AG09319 (cell line): ENCODE measurements at regions not wholly inside any gene's neighbourhood (a gene's known extent, or its start where the extent isn't known, plus 50 kb on each side); places are given as distances from the start of the nearest gene placed in this dataset.

Experiments
- DNase-seq: peaks from one replicate; pipeline ENCODE4 v3.0.0-alpha.2; 2010; ENCODE audit warnings: low read depth; ENCODE audit errors: extremely low read depth
- TF ChIP-seq, protein P1 (sequence below): IDR thresholded peaks from 2 replicates; pipeline ENCODE4 v1.5.1; 2011; ENCODE audit warnings: low read depth, mild to moderate bottlenecking, inconsistent platforms, low read length, moderate library complexity

DNA sequence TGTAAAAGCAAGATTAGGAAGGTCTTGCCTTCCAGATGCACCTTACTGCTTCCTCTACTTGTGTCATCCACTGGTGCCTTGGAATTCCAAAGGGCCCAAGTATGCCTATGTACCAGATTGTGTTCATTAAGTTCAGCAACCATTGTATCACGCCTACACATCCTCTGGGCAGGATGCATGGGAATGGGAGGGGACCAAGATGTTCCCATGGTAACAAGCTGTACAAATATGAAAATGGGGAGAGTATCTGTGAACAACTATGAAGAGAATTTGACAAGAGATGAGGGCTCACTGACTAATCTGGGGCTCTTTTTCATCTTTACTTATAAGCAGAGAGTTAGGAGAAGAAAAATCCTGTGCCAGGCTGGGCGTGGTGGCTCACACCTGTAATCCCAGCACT, 137.8 kb upstream of the MAP1B start:
- TF ChIP-seq, protein P1, sequence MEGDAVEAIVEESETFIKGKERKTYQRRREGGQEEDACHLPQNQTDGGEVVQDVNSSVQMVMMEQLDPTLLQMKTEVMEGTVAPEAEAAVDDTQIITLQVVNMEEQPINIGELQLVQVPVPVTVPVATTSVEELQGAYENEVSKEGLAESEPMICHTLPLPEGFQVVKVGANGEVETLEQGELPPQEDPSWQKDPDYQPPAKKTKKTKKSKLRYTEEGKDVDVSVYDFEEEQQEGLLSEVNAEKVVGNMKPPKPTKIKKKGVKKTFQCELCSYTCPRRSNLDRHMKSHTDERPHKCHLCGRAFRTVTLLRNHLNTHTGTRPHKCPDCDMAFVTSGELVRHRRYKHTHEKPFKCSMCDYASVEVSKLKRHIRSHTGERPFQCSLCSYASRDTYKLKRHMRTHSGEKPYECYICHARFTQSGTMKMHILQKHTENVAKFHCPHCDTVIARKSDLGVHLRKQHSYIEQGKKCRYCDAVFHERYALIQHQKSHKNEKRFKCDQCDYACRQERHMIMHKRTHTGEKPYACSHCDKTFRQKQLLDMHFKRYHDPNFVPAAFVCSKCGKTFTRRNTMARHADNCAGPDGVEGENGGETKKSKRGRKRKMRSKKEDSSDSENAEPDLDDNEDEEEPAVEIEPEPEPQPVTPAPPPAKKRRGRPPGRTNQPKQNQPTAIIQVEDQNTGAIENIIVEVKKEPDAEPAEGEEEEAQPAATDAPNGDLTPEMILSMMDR = no peak
- no peak for DNase-seq

DNA sequence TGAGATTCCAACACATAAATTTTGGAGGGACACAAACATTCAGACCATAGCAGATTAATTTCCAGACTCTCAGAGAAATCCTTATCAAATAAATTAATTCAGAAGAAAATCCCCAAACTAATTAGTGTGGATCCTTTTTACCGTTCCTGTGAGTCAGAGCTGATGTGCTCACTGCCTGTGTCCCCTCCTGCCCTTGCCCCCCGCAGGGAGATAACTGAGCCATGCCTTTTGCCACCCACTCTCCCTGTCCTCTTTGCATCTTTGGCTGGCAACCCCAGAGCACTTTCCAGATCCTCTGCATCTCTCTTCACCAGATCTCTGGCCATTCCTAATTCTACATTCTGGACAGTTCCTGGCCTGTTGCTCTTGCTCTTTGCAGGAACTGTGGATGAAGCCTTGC, 135.4 kb upstream of the MAP1B start:
- DNase-seq = no peak
- TF ChIP-seq, protein P1 = no peak

DNA sequence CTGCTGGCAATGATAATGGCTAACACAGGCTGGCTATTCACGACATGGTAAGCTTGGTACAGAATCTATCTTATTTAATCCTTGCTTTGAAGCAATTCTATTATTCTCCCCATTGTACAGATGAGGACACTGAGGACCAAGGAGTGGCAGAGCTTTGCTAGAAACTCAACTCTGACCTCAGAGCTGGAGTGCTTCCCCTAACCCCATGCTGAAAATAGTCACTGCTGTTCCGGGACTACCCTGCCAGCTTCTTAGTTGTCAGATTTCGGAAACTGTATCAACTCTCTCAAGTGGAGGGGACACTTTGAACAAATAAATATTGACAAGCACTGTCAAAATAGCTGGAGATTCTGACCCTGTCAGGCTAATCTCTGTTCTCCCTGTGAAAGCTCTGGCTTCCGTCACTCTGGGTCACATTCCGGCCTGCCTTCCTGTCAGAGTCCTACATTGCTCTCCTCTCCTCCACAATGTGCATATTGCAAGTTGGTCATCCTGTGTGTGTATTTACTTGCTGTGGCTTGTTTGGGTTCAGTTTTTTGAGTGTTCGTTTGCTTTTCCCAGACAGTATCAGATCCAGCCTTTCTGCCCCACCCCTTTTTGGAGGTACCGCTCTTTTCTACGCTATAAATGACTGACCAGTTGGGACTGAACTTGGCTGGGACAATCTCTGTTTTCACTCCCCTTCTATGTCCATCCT, 134.3 kb upstream of the MAP1B start:
- TF ChIP-seq, protein P1 = no peak
- no peak for DNase-seq

DNA sequence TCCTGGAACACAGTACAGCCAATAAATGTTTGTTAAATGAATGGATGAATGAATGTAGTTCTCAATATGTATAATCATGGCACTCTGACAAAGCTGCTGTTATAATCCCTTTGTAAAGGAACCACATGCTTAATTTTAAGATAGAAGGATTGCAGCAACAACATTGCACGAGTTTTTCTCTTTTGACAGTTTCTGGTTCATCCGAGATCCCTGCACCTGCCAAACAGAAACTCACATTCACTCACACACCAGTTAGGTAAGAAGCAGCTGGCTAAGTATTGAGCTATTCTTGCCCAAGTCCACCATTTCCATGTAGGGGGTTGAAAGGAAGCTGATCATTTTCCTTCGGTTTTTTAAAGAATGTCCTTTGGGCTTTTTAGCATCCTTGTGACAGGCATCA, 133.7 kb upstream of the MAP1B start:
- TF ChIP-seq, protein P1 = no peak
- DNase-seq = no peak

DNA sequence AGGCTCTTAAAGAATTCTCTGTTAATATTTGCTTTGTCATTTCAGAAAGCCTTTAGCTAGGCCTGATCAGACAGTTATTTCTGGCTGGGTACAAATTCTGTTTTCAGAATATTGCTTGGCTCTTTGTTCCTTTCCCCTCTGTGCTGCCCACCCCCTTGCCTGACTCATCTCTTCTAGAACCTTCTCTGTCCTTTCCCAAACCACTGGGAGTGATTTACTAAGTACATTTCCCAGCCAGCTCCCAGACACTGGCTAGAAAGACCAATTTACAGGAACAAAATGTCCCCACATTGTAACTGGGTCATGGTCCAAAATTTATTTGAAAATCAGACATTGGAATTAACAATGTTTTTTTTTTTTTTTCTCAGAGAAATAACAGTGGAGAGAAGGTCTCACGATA, 133.1 kb upstream of the MAP1B start:
- no peak for DNase-seq
- TF ChIP-seq, protein P1 = no peak

DNA sequence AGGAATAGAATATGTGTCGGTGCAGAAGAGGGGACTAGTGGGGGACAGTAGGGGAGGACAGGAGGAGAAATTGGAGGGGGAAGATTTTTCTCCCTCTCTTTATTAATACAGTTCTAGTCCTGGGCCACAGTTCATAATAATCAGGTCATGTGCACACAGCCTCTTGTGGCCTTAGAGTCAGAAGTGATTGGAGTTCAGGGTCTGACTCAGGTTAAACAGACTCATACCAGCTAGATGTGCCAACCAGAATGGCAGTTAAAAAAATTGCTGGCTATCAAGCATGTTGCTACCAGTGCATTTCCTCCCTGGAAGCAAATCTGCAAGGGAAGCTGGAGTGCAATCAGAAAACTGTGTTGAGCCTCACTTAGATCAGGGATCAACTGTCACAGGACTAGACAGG, 132.7 kb upstream of the MAP1B start:
- TF ChIP-seq, protein P1 = no peak
- DNase-seq = no peak

DNA sequence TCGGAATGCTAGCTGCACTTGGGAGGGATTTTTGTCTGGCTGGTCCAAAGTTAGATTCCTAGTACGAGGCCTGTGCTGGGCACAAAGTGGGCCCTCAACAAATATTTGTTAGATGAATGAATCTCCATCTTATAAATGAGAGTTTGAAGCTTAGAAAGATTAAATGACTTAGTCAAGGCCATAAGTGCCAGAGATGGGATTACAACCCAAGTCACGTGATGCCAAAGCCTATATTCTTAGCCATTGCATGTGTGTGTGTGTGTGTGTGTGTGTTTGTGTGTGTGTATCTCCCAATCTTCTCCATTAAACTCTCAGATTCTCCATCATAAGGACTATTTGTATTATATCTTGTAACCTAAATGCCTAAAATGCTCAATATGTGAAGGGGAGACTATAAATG, 130.8 kb upstream of the MAP1B start:
- DNase-seq = no peak
- TF ChIP-seq, protein P1 = no peak
